ENCODE measurements at regions not wholly inside any gene's neighbourhood (a gene's known extent, or its start where the extent isn't known, plus 50 kb on each side); places are given as distances from the start of the nearest gene placed in this dataset.

GRCh38 chr10:5310914-5311313 lies 53.9 kb upstream of the UCN3 start:
- DNase-seq (ENCODE audit: low read depth): no peak

DNA sequence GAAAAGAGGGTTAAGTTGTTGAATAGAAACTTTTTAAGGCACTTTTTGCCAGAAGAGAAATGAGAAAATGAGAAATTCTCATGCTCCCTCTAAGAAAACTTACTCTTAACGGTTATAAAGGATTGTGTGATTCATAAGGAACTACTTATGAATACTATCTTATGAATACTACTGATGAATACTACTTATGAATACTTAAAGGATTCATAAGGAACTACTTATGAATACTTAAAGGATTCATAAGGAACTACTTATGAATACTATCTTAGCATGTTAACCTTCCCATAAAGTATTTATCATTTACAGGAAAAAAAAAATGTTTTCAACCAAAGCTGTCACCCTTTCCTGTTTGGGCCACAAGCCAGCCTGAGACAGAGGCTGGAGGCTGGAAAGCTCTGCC lies 53.1 kb upstream of the UCN3 start:
- no peak for DNase-seq (ENCODE audit: low read depth)

DNA sequence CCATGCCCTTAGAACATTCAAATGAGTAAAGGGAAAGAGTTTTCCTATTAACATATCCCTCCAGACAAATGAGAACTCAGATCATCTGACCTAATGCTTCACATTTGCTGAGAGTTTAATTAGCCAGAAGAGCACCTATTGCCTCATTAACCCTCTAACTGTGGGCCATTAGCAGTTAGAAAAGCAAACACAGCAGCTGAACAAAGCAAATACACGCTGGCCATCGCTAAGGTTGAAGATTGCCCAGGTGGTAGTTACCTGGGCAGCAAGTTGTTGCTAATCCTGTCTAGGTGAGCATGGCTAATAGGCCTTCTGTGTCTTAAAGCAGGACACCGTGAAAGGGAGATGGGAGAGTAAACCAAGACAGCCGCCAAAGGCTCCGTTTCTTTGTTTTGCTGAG lies 49.9 kb upstream of the UCN3 start:
- DNase-seq (ENCODE audit: low read depth): no peak

Data from stimulated activated CD8-positive, alpha-beta memory T cell treated with anti-CD3 and anti-CD28 coated beads, Interleukin-15, amount 100 ng/mL, for 1 hour (primary cell).